CD14-positive monocyte (primary cell): ENCODE measurements at regions not wholly inside any gene's neighbourhood (a gene's known extent, or its start where the extent isn't known, plus 50 kb on each side); places are given as distances from the start of the nearest gene placed in this dataset.

Source experiments
- DNase-seq, 3 donors: peaks; one replicate each; pipeline ENCODE4 v3.0.0-alpha.2; 2011 to 2022
- H2AFZ ChIP-seq: 2 replicates; pipeline ENCODE4 v1.6.0; 2012; ENCODE audit warnings: mild to moderate bottlenecking, low read depth, low read length, inconsistent platforms; ENCODE audit not compliant: insufficient read depth, poor library complexity, severe bottlenecking
- H3K27ac ChIP-seq, 2 donors: 1 replicate in 1 of 2; 2 replicates in 1 of 2; pipeline ENCODE4 v1.5.1; 2012 to 2013; ENCODE audit warnings: low read length in 2 of 2, control low read depth in 1 of 2, inconsistent platforms in 1 of 2, low read depth in 1 of 2, mild to moderate bottlenecking in 1 of 2
- H3K27me3 ChIP-seq, 2 donors: one replicate each; pipeline versions ENCODE4 v1.6.0 to v1.6.1; 2011 to 2013; ENCODE audit warnings: low read length in 2 of 2; ENCODE audit not compliant: control insufficient read depth in 2 of 2, insufficient read depth in 2 of 2
- H3K36me3 ChIP-seq, 2 donors: replicated peaks in 1 of 2; 1 replicate in 1 of 2; 2 replicates in 1 of 2; pipeline versions ENCODE4 v1.5.1 to v1.6.1; 2012 to 2013; ENCODE audit warnings: low read length in 2 of 2, control low read depth in 1 of 2, inconsistent platforms in 1 of 2, mild to moderate bottlenecking in 1 of 2; ENCODE audit not compliant: insufficient read depth in 2 of 2, control insufficient read depth in 1 of 2
- H3K4me1 ChIP-seq, 2 donors: 1 replicate in 1 of 2; 2 replicates in 1 of 2; pipeline versions ENCODE4 v1.5.1 to v1.6.1; 2012 to 2013; ENCODE audit warnings: low read length in 2 of 2, control low read depth in 1 of 2, inconsistent platforms in 1 of 2, mild to moderate bottlenecking in 1 of 2, moderate library complexity in 1 of 2; ENCODE audit not compliant: insufficient read depth in 2 of 2, control insufficient read depth in 1 of 2
- H3K4me2 ChIP-seq: replicated peaks from 2 replicates; pipeline ENCODE3; 2012; ENCODE audit warnings: low read length, moderate library complexity, mild to moderate bottlenecking; ENCODE audit not compliant: poor library complexity, severe bottlenecking; ENCODE audit errors: extremely low read depth
- H3K4me3 ChIP-seq, 3 experiments: fragments of 200-600 bp in 1 of 3; sonication (generic) in 1 of 3; replicated peaks in 1 of 3; 1 replicate in 2 of 3; 2 replicates in 1 of 3; pipeline ENCODE4 v1.5.1; 2011 to 2013; ENCODE audit warnings: low read length in 3 of 3, mild to moderate bottlenecking in 3 of 3, control low read depth in 2 of 3, low read depth in 2 of 3, inconsistent platforms in 1 of 3, moderate library complexity in 1 of 3
- H3K79me2 ChIP-seq: 2 replicates; pipeline ENCODE4 v1.6.0; 2012; ENCODE audit warnings: mild to moderate bottlenecking, control low read depth, inconsistent platforms, low read length, moderate library complexity; ENCODE audit not compliant: insufficient read depth
- H3K9ac ChIP-seq: 2 replicates; pipeline ENCODE4 v1.6.0; 2017; ENCODE audit warnings: low read length, mild to moderate bottlenecking; ENCODE audit not compliant: insufficient read depth, poor library complexity, severe bottlenecking
- H3K9me3 ChIP-seq, 2 donors: replicated peaks in 1 of 2; 1 replicate in 1 of 2; 2 replicates in 1 of 2; pipeline versions ENCODE4 v1.5.1 to v1.6.1; 2012 to 2013; ENCODE audit warnings: low read length in 2 of 2, control low read depth in 1 of 2; ENCODE audit not compliant: control insufficient read depth in 1 of 2, insufficient read depth in 1 of 2
- H4K20me1 ChIP-seq: 2 replicates; pipeline ENCODE4 v1.6.0; 2012; ENCODE audit warnings: mild to moderate bottlenecking, low read length, control low read depth, moderate library complexity; ENCODE audit not compliant: insufficient read depth
- H3K27ac Mint-ChIP-seq, 7 donors: one replicate each; pipeline ENCODE4 v1.8.0; 2020; ENCODE audit warnings: mild to moderate bottlenecking in 7 of 7, mixed read lengths in 7 of 7, moderate library complexity in 6 of 7, inconsistent platforms in 2 of 7
- H3K27me3 Mint-ChIP-seq, 3 donors: one replicate each; pipeline ENCODE4 v1.8.0; 2021 to 2022; ENCODE audit warnings: low read depth in 3 of 3, mild to moderate bottlenecking in 3 of 3, mixed read lengths in 3 of 3, moderate library complexity in 3 of 3, inconsistent platforms in 1 of 3
- H3K36me3 Mint-ChIP-seq, 2 donors: one replicate each; pipeline ENCODE4 v1.8.0; 2020; ENCODE audit warnings: mixed read lengths in 2 of 2, inconsistent platforms in 1 of 2, mild to moderate bottlenecking in 1 of 2
- H3K4me1 Mint-ChIP-seq: one replicate; pipeline ENCODE4 v1.8.0; 2020; ENCODE audit warnings: mild to moderate bottlenecking, mixed read lengths
- H3K4me3 Mint-ChIP-seq, 2 donors: one replicate each; pipeline ENCODE4 v1.8.0; 2020; ENCODE audit warnings: mild to moderate bottlenecking in 2 of 2, mixed read lengths in 2 of 2, moderate library complexity in 1 of 2
- H3K9me3 Mint-ChIP-seq, 7 donors: one replicate each; pipeline ENCODE4 v1.8.0; 2020 to 2022; ENCODE audit warnings: mixed read lengths in 7 of 7, mild to moderate bottlenecking in 6 of 7, moderate library complexity in 6 of 7, inconsistent platforms in 2 of 7
- CTCF ChIP-seq: fragments of 200-600 bp; IDR thresholded peaks from one replicate; pipeline ENCODE4 v1.8.0; 2022; ENCODE audit warnings: antibody characterized with exemption, mild to moderate bottlenecking
- WGBS: methylation state at CpG from one replicate; pipeline ENCODE4 v1.1.5; 2013; ENCODE audit warnings: missing lambda C conversion rate; ENCODE audit not compliant: insufficient coverage; 5-methylcytosine and 5-hydroxymethylcytosine counted together
- intact Hi-C, 2 donors: fragments of 100-400 bp; cut with micrococcal nuclease; formaldehyde crosslinking; loops; one replicate each; pipeline versions ENCODE4 v1.15.0 to v1.15.1; 2023

GRCh38 chr13:71359641-71360040, 507.4 kb downstream of the DACH1 start:
- H3K4me3 Mint-ChIP-seq = no peak overlapping the region
- Histone ChIP-seq H2AFZ (no peak overlapping the region), H3K79me2 (no peaks in the 10 kb centered on the region), H4K20me1 (no peaks in the 10 kb centered on the region), H3K4me3 (no peak overlapping the region), H3K36me3 (no peaks in the 10 kb centered on the region), H3K4me2 (no peak overlapping the region), H3K27me3 (no peaks in the 10 kb centered on the region), H3K9me3 (no peaks in the 10 kb centered on the region), H3K9ac (no peak overlapping the region), H3K27ac (no peak overlapping the region), H3K4me1 (no peaks in the 10 kb centered on the region)
- intact Hi-C loops = no loop called here
- H3K36me3 Mint-ChIP-seq = no peaks in the 10 kb centered on the region
- TF ChIP-seq CTCF = no peak
- 100% methylated on average over 2 of the region's 4 CpGs for WGBS
- no peak overlapping the region for H3K27ac Mint-ChIP-seq
- no peak for DNase-seq
- H3K4me1 Mint-ChIP-seq = no peaks in the 10 kb centered on the region
- H3K27me3 Mint-ChIP-seq = no peaks in the 10 kb centered on the region
- peaks cover 4 to 17% (median 10%) of the 10 kb centered on the region in 7 donors for H3K9me3 Mint-ChIP-seq

GRCh38 chr13:71358218-71358617, 508.8 kb downstream of the DACH1 start:
- H3K4me3 Mint-ChIP-seq = no peak overlapping the region
- no peak for TF ChIP-seq CTCF
- H3K4me1 Mint-ChIP-seq = no peaks in the 10 kb centered on the region
- H3K9me3 Mint-ChIP-seq = peaks cover 0 to 15% (median 11%) of the 10 kb centered on the region in 7 donors
- DNase-seq = no peak
- WGBS = no CpG with 5 or more reads among the region's 1 CpG
- Histone ChIP-seq H3K27ac (no peak overlapping the region), H3K79me2 (no peaks in the 10 kb centered on the region), H2AFZ (no peak overlapping the region), H3K27me3 (no peaks in the 10 kb centered on the region), H4K20me1 (no peaks in the 10 kb centered on the region), H3K4me3 (no peak overlapping the region), H3K4me1 (no peaks in the 10 kb centered on the region), H3K36me3 (no peaks in the 10 kb centered on the region), H3K4me2 (no peak overlapping the region), H3K9ac (no peak overlapping the region), H3K9me3 (no peaks in the 10 kb centered on the region)
- no peaks in the 10 kb centered on the region for H3K36me3 Mint-ChIP-seq
- no peak overlapping the region for H3K27ac Mint-ChIP-seq
- intact Hi-C loops = no loop called here
- H3K27me3 Mint-ChIP-seq = no peaks in the 10 kb centered on the region
